Non-pigmented ciliary epithelial cell (primary cell): ENCODE measurements at regions not wholly inside any gene's neighbourhood (a gene's known extent, or its start where the extent isn't known, plus 50 kb on each side); places are given as distances from the start of the nearest gene placed in this dataset.

ENCODE experiments used
- DNase-seq: peaks from one replicate; pipeline ENCODE4 v3.0.0-alpha.2; 2010; ENCODE audit warnings: low read depth

DNA sequence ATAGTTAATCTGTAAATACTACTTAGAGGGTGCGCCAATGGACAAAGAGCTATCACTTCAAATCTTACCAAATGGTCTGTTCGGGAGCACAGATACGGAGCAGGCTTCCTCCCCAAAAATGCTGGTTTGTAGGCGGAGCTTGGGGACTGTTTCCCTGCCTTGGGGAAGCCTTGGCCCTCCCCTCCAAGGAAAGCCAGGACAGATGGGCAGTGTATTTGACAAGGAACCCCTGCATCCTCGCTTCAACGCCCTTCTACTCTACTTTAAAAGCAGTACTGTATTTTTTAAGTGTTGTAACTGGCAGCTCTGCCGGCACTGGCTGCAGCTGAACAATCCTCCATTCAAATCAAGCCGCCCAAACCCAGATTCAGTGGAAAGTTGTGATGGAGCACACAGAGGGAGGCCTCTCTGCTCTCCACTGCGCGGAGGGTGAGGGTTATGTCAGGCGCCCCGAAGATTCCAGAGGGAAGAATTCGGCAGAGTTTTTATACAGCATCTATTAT is 83.1 kb upstream of the FNDC3B start:
- DNase-seq, result no peak

- DNase-seq, result no peak
Measured at GRCh38 chr3:171956705-171957104, 82.7 kb upstream of the FNDC3B start.

DNA sequence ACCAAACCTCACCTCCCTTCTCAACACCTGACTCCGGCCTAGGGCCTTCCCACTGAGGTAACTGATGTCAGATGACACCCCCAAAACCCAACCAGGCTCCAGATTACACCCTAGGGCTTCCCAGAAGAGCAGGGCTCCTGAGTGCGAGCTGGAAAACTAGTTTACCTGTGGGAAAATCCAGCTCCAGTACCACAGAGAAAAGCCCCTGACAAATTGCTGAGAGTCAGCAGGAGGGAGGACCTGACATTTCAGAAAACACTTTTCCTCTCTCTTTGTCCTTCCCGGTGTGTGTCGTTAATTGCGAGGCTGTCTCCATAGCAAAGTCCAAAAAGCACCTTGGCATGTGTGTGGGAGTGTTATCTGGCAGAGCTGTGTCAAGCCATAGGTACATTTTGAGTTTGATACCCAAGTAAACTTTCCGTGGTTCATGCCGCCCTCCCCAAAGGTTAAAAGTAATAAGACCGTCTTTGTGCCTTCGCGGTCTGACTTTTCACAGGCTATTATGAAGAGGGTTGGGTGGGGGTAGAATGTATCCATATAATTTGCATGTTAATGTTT is 79.8 kb upstream of the FNDC3B start:
- DNase-seq, result no peak

GRCh38 chr3:171960159-171960558 is 79.2 kb upstream of the FNDC3B start:
- no peak for DNase-seq

GRCh38 chr3:171962137-171962720 is 77.1 kb upstream of the FNDC3B start:
- DNase-seq, result no peak

GRCh38 chr3:171963546-171963945 is 75.8 kb upstream of the FNDC3B start:
- no peak for DNase-seq

GRCh38 chr3:171965067-171965712 is 74.2 kb upstream of the FNDC3B start:
- DNase-seq, result no peak

DNA sequence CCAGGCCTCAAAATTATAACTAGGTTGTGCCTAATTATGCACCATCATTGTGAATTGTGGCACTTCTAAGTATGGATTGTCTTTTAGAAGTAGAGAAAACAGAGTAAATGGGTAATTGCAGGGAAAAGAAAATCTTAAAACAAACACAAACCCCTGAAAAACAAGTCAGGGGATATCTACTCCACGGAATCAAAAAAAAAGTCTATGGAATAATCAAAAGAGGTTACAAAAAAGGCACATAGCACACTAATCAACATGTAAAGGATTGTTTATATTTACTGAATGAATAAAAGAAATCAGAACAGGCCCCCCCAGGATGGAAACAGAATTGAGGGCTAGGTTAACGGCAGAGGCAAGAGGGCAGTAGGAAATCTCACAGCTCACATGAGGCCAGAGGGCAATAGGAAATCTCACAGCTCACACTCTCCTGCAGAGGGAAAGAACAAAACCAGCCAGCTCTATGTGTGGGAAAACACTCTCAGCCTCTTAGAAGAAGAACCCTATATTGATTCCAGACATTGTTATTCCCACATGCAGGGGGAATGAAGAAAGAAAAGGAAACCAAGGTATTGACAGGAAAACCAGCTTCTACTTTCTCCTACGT is 72.7 kb upstream of the FNDC3B start:
- DNase-seq, result no peak

DNA sequence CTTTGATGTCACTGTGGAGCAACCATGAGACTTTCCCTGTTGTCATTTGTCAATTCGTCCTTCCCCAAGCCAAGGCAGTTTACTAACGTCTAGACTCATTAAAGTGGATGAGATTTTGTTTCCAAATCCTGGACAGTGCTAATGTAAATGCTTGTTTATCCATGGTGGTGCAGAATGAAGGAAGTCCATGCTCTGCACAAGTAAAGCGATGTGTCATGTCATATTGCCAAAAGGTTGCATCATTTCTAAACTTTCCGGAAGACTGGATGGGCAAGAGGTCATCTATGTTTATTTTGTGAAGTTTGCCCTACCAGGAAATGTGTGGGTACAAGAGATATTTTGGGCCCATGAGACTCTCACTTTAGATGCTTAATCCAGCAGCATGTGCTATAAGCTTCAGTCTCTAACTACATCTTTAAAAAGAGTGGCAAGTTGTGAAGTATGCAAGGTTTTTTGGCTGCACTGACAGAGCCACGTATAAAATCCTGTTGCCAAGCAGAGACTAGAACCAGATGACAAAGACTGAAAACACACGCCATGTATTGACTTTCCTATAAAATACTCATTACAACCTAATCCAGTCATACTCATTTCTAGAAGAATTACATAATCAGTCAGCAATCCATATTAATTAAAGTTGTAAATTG is 72.1 kb upstream of the FNDC3B start:
- DNase-seq, result no peak

- DNase-seq, result peak; percentile 83
Measured at GRCh38 chr3:171967932-171968678, 71.3 kb upstream of the FNDC3B start.

DNA sequence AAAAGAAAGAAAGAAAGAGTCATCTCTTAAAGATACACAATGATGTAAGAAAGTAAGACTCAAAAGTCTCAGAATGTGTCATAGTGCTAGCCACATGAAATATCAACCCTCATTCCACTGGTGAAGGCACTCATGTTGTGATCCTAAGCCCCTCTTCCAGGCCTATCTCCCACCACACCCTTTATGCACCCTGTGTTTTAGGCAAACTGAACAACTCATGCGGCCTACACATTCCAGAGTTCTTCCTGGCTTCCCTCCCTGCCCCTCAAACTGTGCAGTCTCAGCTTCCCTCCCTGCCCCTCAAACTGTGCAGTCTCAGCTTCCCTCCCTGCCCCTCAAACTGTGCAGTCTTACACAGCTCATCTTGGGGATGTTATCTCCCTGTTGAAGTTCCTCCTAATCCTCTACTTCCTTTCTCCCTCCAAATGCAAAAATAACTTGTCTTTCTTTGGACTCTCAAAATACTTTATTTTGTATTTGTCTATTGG is 69.0 kb upstream of the FNDC3B start:
- no peak for DNase-seq

GRCh38 chr3:171971919-171972514 is 67.4 kb upstream of the FNDC3B start:
- no peak for DNase-seq

GRCh38 chr3:171972871-171973348 is 66.5 kb upstream of the FNDC3B start:
- no peak for DNase-seq

DNA sequence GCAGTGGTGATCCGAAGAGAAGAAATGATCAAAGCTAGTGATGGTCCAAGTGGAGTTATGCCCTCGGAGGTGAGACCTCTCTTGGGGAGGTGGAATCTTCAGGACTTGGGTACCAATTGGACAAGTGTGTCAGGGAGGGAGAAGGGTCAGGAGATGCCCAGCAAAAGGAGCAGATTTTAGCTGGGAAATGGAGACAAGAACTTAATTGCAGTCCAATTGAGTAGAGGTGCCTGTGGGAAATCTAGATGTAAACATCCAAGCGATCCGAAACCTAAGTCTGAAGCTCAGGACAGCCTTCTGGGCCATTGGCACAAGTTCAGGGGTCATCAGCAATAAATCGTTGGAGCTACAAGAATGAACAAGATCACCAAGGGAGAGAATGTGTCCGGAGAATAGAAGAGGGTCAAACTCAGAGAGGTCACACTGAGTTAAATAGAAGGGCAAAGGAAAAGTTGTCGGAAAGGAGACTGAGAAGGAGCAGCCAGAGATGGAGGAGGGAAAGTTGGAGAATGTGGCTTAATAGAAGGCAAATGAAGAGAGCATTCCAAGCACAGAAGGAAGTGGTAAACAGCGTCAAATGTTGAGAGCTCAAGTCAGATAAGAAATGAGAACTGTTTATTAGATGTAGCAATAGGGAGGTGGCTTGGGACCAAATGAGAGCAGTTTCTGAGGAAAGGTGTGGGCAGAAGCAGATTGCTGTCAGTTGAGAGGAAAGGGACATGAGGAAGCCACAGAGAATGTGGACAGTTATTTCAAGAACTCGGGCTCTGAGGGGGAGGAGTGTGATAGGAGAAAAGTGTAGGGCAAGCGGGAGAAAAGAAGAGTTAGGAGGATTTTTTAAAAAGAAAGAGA is 64.2 kb upstream of the FNDC3B start:
- DNase-seq, result peak; percentile 76

GRCh38 chr3:171976526-171976925 is 62.9 kb upstream of the FNDC3B start:
- DNase-seq, result no peak

GRCh38 chr3:171977441-171977840 is 61.9 kb upstream of the FNDC3B start:
- DNase-seq, result no peak

GRCh38 chr3:171977860-171978259 is 61.5 kb upstream of the FNDC3B start:
- DNase-seq, result no peak

DNA sequence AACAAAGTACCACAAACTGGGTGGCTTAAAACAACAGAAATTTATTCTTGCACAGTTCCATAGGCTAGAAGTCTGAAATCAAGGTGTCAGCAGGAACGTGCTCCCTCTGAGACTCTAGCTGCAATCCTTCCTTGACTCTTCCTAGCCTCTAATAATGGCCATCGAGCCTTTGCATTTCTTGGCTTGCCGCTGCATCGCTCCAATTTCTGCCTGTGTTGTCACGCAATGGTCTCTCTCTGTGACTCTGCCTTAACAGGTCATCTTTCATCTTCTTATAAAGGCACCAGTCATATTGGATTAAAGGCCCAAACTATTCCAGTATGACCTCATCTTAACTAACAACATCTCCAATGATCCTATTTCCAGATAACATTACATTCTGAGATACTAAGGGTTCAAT is 61.0 kb upstream of the FNDC3B start:
- no peak for DNase-seq

- no peak for DNase-seq
Measured at GRCh38 chr3:171979081-171979480, 60.3 kb upstream of the FNDC3B start.

GRCh38 chr3:171980578-171981270 is 58.7 kb upstream of the FNDC3B start:
- no peak for DNase-seq
